K562 (cell line): ENCODE measurements at regions not wholly inside any gene's neighbourhood (a gene's known extent, or its start where the extent isn't known, plus 50 kb on each side); places are given as distances from the start of the nearest gene placed in this dataset.
A peak's percentile ranks its signal among the peaks of the same experiment; 100 is the strongest.

ENCODE experiments used
- HDGF ChIP-seq: fragments of 450-650 bp; IDR thresholded peaks from 2 replicates; pipeline ENCODE4 v1.6.1; 2016
- HLTF ChIP-seq: fragments of 450-650 bp; IDR thresholded peaks from 2 replicates; pipeline ENCODE4 v1.6.1; 2016
- NFXL1 ChIP-seq: fragments of 450-650 bp; formaldehyde crosslinking; IDR thresholded peaks from 2 replicates; pipeline ENCODE4 v1.4.0; 2021; ENCODE audit warnings: mild to moderate bottlenecking
- PHB2 ChIP-seq: fragments of 450-650 bp; IDR thresholded peaks from 2 replicates; pipeline ENCODE4 v1.6.1; 2017; ENCODE audit warnings: low read depth
- PTRF ChIP-seq: fragments of 450-650 bp; IDR thresholded peaks from 2 replicates; pipeline ENCODE4 v1.6.1; 2016; ENCODE audit warnings: mild to moderate bottlenecking, missing genetic modification characterization, missing compliant biosample characterization
- PTTG1 ChIP-seq: fragments of 450-650 bp; IDR thresholded peaks from 2 replicates; pipeline ENCODE4 v1.6.1; 2016; ENCODE audit warnings: low read depth, mild to moderate bottlenecking, missing genetic modification characterization, missing compliant biosample characterization
- RBM17 ChIP-seq: fragments of 200-400 bp; formaldehyde crosslinking; IDR thresholded peaks from 2 replicates; pipeline ENCODE4 v1.6.1; 2017; ENCODE audit warnings: low read depth, mild to moderate bottlenecking, low read length, borderline replicate concordance
- TCF7L2 ChIP-seq: fragments of 150-350 bp; IDR thresholded peaks from 2 replicates; pipeline ENCODE4 v1.6.1; 2016; ENCODE audit warnings: low read depth, mild to moderate bottlenecking, low read length, moderate library complexity
- ZFP36 ChIP-seq: fragments of 150-350 bp; IDR thresholded peaks from 2 replicates; pipeline ENCODE4 v1.6.1; 2018; ENCODE audit warnings: low read length, low read depth; ENCODE audit not compliant: partially characterized antibody
- ZNF282 ChIP-seq: sonication (generic); formaldehyde crosslinking; IDR thresholded peaks from 2 replicates; pipeline ENCODE4 v1.8.1; 2023; ENCODE audit warnings: missing genetic modification reagents
- ZNF324 ChIP-seq: fragments of 250-450 bp; sonication (Bioruptor Pico); IDR thresholded peaks from 2 replicates; pipeline ENCODE4 v1.4.0; 2020; ENCODE audit warnings: mild to moderate bottlenecking
- ZNF507 ChIP-seq: conservative IDR thresholded peaks from 2 replicates; pipeline ENCODE4 v1.6.1; 2017; ENCODE audit warnings: missing genetic modification characterization, missing compliant biosample characterization
- ZNF75A ChIP-seq: fragments of 450-650 bp; formaldehyde crosslinking; IDR thresholded peaks from 2 replicates; pipeline ENCODE4 v1.4.0; 2020; ENCODE audit warnings: mild to moderate bottlenecking
- TF ChIP-seq, protein P1 (sequence below): fragments of 450-650 bp; IDR thresholded peaks from 2 replicates; pipeline ENCODE4 v1.6.1; 2016; ENCODE audit warnings: low read depth
- TF ChIP-seq, protein P2 (sequence below): sonication (generic); formaldehyde crosslinking; IDR thresholded peaks from 2 replicates; pipeline ENCODE4 v1.8.0; 2022; ENCODE audit warnings: mild to moderate bottlenecking, missing genetic modification reagents
- TF ChIP-seq, protein P3 (sequence below): fragments of 450-650 bp; conservative IDR thresholded peaks from 2 replicates; pipeline ENCODE4 v1.6.1; 2016; ENCODE audit warnings: missing genetic modification characterization, low read depth, mild to moderate bottlenecking, control low read depth, missing compliant biosample characterization
- TF ChIP-seq, protein P4 (sequence below): conservative IDR thresholded peaks from 2 replicates; pipeline ENCODE4 v1.6.1; 2011; ENCODE audit warnings: low read depth, mild to moderate bottlenecking, low read length; ENCODE audit not compliant: control insufficient read depth

DNA sequence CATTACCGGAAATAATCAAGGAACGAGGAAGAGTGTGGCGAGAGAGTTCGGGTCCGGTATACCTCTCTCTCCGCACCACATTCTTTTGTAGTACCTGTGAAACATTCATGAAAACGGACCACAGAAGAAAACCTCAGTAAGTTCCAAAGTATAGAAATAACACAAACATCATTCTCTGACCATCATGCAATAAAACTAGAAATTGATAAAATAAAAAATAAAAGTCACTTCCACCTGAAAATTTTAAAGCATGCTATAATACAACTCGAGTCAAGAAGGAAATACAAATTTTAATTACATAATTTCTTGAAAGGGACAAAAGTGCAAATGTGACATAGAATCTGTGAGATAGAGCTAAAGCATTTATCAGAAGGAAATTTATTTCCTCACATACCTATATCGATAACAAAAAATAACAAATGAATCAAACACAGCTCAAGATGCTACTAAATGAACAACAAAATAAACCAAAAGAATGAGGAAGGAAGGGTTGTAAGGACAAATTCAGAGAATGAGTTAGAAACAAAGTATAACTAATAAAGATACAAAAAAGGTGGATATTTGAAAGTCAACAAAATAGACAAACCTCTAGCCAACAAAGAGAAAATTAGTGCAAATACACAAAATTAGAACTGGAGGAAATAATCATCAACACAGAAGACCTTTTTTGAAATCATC lies 84.2 kb downstream of the TRIM27 start (continued):
- TF ChIP-seq, protein P1, sequence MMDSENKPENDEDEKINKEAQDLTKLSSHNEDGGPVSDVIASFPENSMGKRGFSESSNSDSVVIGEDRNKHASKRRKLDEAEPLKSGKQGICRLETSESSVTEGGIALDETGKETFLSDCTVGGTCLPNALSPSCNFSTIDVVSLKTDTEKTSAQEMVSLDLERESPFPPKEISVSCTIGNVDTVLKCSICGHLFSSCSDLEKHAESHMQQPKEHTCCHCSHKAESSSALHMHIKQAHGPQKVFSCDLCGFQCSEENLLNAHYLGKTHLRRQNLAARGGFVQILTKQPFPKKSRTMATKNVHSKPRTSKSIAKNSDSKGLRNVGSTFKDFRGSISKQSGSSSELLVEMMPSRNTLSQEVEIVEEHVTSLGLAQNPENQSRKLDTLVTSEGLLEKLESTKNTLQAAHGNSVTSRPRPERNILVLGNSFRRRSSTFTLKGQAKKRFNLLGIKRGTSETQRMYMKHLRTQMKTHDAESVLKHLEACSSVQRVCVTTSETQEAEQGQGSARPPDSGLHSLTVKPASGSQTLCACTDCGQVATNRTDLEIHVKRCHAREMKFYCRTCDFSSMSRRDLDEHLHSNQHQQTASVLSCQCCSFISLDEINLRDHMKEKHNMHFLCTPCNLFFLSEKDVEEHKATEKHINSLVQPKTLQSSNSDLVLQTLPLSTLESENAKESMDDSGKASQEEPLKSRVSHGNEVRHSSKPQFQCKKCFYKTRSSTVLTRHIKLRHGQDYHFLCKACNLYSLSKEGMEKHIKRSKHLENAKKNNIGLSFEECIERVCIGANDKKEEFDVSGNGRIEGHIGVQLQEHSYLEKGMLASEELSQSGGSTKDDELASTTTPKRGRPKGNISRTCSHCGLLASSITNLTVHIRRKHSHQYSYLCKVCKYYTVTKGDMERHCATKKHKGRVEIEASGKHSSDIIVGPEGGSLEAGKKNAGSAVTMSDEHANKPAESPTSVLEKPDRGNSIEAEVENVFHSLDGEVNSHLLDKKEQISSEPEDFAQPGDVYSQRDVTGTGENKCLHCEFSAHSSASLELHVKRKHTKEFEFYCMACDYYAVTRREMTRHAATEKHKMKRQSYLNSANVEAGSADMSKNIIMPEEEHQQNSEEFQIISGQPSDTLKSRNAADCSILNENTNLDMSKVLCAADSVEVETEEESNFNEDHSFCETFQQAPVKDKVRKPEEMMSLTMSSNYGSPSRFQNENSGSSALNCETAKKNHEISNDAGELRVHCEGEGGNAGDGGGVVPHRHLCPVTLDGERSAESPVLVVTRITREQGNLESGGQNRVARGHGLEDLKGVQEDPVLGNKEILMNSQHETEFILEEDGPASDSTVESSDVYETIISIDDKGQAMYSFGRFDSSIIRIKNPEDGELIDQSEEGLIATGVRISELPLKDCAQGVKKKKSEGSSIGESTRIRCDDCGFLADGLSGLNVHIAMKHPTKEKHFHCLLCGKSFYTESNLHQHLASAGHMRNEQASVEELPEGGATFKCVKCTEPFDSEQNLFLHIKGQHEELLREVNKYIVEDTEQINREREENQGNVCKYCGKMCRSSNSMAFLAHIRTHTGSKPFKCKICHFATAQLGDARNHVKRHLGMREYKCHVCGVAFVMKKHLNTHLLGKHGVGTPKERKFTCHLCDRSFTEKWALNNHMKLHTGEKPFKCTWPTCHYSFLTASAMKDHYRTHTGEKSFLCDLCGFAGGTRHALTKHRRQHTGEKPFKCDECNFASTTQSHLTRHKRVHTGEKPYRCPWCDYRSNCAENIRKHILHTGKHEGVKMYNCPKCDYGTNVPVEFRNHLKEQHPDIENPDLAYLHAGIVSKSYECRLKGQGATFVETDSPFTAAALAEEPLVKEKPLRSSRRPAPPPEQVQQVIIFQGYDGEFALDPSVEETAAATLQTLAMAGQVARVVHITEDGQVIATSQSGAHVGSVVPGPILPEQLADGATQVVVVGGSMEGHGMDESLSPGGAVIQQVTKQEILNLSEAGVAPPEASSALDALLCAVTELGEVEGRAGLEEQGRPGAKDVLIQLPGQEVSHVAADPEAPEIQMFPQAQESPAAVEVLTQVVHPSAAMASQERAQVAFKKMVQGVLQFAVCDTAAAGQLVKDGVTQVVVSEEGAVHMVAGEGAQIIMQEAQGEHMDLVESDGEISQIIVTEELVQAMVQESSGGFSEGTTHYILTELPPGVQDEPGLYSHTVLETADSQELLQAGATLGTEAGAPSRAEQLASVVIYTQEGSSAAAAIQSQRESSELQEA, result no peak
- TF ChIP-seq NFXL1 (no peak), ZNF507 (tag) (0 out of 2 replicates have a peak, but pooled peaks have one; percentile 6), PTTG1 (tag) (0 out of 2 replicates have a peak, but pooled peaks have one; percentile 21), PTRF (tag) (0 out of 2 replicates have a peak, but pooled peaks have one; percentile 45), ZFP36 (no peak), HDGF (no peak), TCF7L2 (no peak), ZNF324 (CRISPR knock-in tag) (no peak), ZNF282 (CRISPR knock-in tag) (no peak), HLTF (0 out of 2 replicates have a peak, but pooled peaks have one; percentile 27), PHB2 (no peak), RBM17 (no peak), ZNF75A (CRISPR knock-in tag) (no peak)
- TF ChIP-seq, protein P2, sequence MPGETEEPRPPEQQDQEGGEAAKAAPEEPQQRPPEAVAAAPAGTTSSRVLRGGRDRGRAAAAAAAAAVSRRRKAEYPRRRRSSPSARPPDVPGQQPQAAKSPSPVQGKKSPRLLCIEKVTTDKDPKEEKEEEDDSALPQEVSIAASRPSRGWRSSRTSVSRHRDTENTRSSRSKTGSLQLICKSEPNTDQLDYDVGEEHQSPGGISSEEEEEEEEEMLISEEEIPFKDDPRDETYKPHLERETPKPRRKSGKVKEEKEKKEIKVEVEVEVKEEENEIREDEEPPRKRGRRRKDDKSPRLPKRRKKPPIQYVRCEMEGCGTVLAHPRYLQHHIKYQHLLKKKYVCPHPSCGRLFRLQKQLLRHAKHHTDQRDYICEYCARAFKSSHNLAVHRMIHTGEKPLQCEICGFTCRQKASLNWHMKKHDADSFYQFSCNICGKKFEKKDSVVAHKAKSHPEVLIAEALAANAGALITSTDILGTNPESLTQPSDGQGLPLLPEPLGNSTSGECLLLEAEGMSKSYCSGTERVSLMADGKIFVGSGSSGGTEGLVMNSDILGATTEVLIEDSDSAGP (CRISPR knock-in tag), result no peak
- TF ChIP-seq, protein P3, sequence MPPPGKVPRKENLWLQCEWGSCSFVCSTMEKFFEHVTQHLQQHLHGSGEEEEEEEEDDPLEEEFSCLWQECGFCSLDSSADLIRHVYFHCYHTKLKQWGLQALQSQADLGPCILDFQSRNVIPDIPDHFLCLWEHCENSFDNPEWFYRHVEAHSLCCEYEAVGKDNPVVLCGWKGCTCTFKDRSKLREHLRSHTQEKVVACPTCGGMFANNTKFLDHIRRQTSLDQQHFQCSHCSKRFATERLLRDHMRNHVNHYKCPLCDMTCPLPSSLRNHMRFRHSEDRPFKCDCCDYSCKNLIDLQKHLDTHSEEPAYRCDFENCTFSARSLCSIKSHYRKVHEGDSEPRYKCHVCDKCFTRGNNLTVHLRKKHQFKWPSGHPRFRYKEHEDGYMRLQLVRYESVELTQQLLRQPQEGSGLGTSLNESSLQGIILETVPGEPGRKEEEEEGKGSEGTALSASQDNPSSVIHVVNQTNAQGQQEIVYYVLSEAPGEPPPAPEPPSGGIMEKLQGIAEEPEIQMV (tag), result 0 out of 2 replicates have a peak, but pooled peaks have one; percentile 7
- TF ChIP-seq, protein P4, sequence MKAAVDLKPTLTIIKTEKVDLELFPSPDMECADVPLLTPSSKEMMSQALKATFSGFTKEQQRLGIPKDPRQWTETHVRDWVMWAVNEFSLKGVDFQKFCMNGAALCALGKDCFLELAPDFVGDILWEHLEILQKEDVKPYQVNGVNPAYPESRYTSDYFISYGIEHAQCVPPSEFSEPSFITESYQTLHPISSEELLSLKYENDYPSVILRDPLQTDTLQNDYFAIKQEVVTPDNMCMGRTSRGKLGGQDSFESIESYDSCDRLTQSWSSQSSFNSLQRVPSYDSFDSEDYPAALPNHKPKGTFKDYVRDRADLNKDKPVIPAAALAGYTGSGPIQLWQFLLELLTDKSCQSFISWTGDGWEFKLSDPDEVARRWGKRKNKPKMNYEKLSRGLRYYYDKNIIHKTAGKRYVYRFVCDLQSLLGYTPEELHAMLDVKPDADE, result no peak
